GM12892 (cell line): ENCODE measurements at regions not wholly inside any gene's neighbourhood (a gene's known extent, or its start where the extent isn't known, plus 50 kb on each side); places are given as distances from the start of the nearest gene placed in this dataset.

Experiments
- DNase-seq: peaks from one replicate; pipeline ENCODE4 v3.0.0; 2011; ENCODE audit not compliant: insufficient read length
- FAIRE-seq: peaks from 2 replicates; lab custom pipeline; 2011; peaks lifted over from hg19 to GRCh38; lab: Jason Lieb, UNC
- POLR2A ChIP-seq: IDR thresholded peaks from 2 replicates; pipeline ENCODE4 v1.6.1; 2011; ENCODE audit warnings: low read depth, low read length, control low read depth
- POLR2AphosphoS5 ChIP-seq: IDR thresholded peaks from 2 replicates; pipeline ENCODE4 v1.6.1; 2011; ENCODE audit warnings: low read depth, low read length, control low read depth
- TAF1 ChIP-seq: IDR thresholded peaks from 2 replicates; pipeline ENCODE4 v1.6.1; 2011; ENCODE audit warnings: low read depth, mild to moderate bottlenecking, control low read depth, low read length, borderline replicate concordance

DNA sequence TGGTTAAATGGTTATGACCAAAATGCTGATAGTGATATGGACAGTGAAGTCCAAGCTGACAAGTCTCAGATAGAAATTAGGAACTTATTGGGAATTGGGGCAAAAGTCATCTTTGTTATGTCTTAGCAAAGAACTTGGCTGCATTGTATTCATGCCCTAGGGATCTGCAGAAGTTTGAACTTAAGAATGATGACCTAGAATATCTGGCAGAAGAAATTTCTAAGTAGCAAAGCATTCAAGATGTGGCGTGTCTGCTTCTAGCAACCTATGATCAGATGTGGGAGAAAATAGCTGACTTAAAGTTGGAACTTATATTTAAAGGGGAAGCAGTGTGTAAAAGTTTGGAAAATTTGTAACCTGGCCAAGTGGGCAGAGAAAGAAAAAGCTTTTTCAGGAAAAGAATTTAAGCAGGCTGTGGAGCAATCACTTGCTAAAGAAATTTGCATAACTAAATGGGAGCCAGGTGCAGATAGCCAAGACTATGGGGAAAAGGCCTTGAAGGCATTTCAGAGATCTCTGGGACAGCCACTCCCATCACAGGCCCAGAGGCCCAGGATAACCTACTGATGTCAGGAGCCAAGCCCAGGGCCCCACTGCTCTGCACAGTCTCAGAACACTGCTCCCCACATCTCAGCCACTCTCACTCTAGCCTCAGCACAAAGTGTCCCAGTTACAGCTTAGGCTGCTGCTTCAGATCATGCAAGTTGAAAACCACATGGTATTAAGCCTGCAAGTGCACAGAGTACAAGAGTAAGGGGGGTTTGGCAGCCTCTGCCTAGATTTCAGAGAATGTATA, 147.8 kb upstream of the TGFBR2 start:
- TF ChIP-seq TAF1 = no peak
- no peak for TF ChIP-seq POLR2A
- TF ChIP-seq POLR2AphosphoS5 = no peak
- DNase-seq (no peak), FAIRE-seq (no peak)

DNA sequence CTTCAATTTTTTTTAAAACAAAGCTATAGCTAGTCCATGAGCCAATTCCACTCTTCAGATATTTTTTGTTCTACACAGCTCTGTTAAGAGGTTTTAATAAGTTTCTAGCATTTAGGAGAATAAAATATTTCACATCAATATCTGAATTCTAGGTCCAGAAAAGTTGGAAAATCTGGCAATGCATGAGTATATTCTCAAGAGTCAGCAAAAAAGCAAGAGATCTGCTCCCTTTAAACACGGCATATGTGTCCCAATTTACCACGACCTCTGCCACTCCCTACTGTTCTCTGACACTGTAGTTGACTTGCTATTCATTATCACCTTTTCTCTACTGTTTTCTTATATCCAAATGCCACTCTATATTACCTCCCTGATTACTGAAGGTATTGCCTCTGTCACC, 145.1 kb upstream of the TGFBR2 start:
- DNase-seq = no peak
- FAIRE-seq = no peak
- TF ChIP-seq TAF1 (no peak), POLR2AphosphoS5 (no peak), POLR2A (no peak)

DNA sequence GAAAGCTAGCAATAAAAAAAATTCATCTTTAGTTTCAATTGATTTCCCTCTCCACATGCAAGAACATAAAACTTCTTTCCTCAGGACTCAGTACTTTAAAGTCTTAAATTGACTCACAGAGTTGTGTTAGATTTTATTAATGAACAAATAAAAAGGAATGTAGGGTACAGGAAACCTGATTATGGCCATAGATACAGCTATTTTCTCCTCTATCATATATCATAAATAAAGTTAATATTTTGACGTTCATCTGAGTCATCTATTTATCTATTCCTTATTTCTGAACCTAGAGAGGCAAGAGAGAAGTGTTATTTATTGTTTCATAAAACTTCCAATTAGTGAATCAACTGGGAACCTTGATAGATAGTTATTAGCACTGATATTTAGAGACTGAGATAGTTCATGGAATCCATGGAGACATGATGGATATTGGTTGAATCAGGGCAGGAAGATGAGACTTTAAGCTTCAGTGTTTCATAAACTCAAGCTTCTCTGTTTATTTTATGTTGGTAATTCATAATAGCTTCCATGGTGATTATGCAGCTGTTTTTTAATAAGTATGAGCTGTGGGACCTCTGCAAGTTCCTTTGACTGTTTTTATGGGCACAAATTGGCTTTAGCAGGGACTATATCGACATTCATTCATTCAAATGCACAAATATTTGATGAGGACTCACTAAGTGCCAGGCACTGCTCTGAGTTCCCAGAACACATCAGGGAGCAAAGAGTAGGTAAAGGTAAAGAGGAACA, 143.5 kb upstream of the TGFBR2 start:
- TF ChIP-seq TAF1 (no peak), POLR2A (no peak), POLR2AphosphoS5 (no peak)
- DNase-seq = no peak
- no peak for FAIRE-seq

DNA sequence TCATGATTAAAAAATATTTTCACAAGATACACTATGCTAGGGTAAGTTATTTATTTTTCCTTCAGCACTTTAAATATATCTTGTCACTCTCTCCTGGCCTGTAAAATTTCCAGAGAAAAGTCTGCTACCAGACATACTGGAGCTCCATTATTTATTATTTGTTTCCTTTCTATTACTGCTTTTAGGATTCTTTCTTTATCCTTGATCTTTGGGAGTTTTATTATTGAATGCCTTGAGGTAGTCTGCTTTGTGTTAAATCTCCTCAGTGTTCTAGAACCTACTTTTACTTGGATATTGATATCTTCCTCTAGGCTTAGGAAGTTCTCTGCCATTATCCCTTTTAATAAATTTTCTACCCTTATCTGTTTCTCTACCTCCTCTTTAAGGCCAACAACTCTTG, 142.0 kb upstream of the TGFBR2 start:
- no peak for FAIRE-seq
- DNase-seq = no peak
- TF ChIP-seq POLR2A (no peak), TAF1 (no peak), POLR2AphosphoS5 (no peak)

DNA sequence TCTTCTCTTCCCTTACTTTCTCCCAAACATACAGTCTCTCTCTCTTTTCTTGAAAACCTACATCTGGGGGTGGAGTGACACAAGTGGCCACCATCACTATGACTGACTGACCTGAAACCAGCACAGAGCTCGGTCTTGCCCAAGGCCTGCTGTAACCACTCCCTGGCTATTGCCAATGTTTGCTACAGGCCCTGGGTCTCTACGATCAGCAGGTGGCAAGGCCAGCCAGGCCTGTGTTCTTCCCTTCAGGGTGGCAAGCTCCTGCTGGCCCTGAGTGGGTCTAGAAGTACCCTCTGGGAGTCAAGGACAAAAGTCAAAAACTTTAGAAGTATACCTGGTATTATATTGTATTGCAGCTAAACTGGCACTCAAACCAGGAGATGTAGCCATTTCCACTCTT, 140.9 kb upstream of the TGFBR2 start:
- FAIRE-seq (no peak), DNase-seq (no peak)
- no peak for TF ChIP-seq TAF1
- no peak for TF ChIP-seq POLR2A
- TF ChIP-seq POLR2AphosphoS5 = no peak

DNA sequence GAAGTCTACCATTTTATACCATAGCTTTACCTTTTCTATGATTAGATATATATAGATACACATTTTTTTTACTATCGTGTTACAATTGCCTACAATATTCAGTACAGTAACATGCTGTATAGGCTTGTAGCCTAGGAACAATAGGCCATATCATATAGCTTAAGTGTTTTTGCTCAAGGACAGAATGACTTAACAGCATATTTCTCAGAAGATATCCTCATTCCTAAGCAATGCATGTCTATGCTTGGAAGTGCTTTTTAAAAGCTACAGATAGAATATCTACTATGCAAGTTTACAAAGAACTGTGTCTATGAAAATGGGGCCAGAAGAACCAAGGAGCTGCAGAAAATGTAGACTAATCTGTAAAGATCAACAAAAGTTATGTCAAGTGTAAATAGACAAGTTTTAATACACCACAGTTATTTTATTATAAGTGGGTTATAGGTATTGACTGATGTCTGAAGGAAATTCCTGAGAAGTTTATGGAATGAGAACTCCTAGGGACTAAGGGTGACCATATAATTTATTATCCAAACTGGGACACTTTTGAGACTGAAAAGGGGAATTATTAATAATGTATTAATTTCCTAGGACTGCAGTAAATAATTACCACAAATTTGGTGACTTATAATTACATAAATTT, 138.7 kb upstream of the TGFBR2 start:
- TF ChIP-seq POLR2AphosphoS5 (no peak), TAF1 (no peak), POLR2A (no peak)
- no peak for DNase-seq
- no peak for FAIRE-seq

DNA sequence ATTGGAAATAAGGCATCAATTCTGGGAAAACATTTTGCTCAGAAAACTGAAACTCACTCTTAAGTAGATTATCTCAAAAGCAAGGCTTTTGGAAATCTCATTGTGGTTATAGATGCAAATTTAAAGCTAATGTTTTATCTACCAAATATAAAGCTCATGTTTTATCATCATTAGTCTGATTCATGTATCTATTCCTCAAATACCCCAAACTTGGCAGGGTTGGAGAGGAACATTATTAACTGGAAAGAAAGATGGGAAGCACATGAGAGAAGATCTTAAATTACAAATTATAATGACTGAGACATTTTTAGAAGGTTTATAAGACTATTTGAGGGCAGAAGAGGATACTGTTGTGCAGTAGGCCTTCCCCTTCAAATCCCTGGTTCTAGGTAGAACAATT, 137.3 kb upstream of the TGFBR2 start:
- TF ChIP-seq POLR2A (no peak), POLR2AphosphoS5 (no peak), TAF1 (no peak)
- DNase-seq (no peak), FAIRE-seq (no peak)

DNA sequence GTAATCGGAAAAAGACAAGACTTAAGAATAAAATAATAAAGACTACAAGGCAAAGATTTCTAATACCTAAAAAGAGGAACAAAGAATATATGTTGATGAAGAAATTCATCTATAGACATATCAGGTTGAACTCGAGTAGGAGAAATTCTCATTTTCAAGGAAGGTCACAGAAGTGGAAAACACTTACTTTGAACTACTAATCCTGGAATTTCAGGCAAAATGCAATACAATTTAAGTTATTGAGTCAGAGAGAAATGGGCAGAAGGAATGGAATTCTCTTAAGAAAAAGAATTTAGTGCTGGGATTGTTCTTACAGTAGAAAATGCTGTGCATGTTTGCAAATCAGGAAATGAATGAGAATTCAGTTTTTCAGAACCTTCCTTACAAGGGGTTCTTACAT, 135.9 kb upstream of the TGFBR2 start:
- FAIRE-seq = no peak
- no peak for DNase-seq
- TF ChIP-seq POLR2AphosphoS5 (no peak), POLR2A (no peak), TAF1 (no peak)

DNA sequence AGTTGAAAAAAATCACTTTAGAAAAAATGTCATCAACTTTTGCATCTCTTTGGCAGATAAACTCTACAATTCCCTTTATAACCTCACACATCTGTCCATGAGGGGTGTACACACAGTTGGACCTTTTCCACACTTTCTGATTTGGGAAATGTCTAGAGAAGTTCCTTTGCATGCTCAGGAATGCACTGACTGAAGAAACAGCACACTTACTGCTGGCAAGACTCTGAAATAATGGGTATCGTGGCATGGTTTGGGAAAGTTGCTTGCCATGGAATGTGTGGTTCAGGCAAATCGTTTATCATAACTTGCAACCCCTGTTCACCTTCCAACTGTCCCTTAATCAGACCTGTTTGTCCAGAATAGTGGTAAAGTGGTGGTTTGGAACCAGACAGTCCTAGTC, 135.3 kb upstream of the TGFBR2 start:
- DNase-seq (no peak), FAIRE-seq (no peak)
- TF ChIP-seq POLR2A (no peak), TAF1 (no peak), POLR2AphosphoS5 (no peak)

DNA sequence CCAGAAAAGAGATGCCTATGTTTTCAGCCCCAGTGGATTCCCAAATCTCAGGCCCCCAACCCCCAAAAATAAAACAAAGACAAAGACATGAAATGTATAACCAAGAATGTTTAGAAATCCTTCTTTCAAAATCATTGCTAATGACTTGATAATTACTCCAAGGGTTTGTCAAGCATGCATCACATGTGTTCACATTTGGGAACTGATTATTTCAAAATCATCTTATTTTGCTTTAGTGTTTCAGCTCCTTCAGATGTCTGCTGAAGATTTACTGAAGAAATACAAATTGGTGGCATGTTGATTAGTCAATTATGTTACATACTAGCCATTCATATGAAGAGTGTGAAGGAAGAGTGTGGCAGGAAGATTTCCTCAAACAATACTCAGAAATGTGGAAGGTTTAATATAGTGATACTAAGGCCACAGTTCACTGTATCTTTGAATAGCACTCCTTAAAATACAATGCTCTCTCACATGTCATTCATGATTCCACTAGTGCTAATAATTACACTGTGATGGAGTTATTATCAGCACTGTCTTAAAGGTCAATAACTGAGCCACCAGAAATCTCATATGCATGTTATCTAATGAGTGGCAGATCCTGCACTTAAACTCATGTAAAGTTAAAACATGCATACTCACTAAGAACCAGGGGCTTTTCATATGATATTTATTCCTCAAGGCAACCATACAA, 134.5 kb upstream of the TGFBR2 start:
- FAIRE-seq (no peak), DNase-seq (no peak)
- TF ChIP-seq TAF1 (no peak), POLR2A (no peak), POLR2AphosphoS5 (no peak)
